Smooth muscle cell (in vitro differentiated cells): ENCODE measurements at regions not wholly inside any gene's neighbourhood (a gene's known extent, or its start where the extent isn't known, plus 50 kb on each side); places are given as distances from the start of the nearest gene placed in this dataset.

Experiments used
- DNase-seq: peaks from one replicate; lab custom pipeline; 2025; ENCODE audit not compliant: unreplicated experiment; lab: John Stamatoyannopoulos, UW
- H2AFZ ChIP-seq: fragments of 200-600 bp; sonication (generic); 2 replicates; pipeline ENCODE4 v1.6.0; 2016; ENCODE audit warnings: antibody characterized with exemption, low read depth, mild to moderate bottlenecking
- H3F3A ChIP-seq: fragments of 200-600 bp; sonication (generic); 2 replicates; pipeline ENCODE4 v1.6.0; 2017; ENCODE audit warnings: antibody characterized with exemption, low read depth
- H3K27ac ChIP-seq: fragments of 200-600 bp; sonication (generic); 2 replicates; pipeline ENCODE4 v1.5.1; 2016; ENCODE audit warnings: low read depth, mild to moderate bottlenecking
- H3K27me3 ChIP-seq: fragments of 200-600 bp; sonication (generic); 2 replicates; pipeline ENCODE4 v1.6.1; 2016; ENCODE audit warnings: low read depth, mild to moderate bottlenecking
- H3K36me3 ChIP-seq: fragments of 200-600 bp; sonication (generic); 2 replicates; pipeline ENCODE4 v1.5.1; 2016; ENCODE audit warnings: low read depth
- H3K4me1 ChIP-seq: fragments of 200-600 bp; sonication (generic); 2 replicates; pipeline ENCODE4 v1.5.1; 2016; ENCODE audit warnings: low read depth
- H3K4me2 ChIP-seq: fragments of 200-600 bp; sonication (generic); 2 replicates; pipeline ENCODE4 v1.6.0; 2016; ENCODE audit warnings: mild to moderate bottlenecking
- H3K4me3 ChIP-seq: fragments of 200-600 bp; sonication (generic); 2 replicates; pipeline ENCODE4 v1.5.1; 2016; ENCODE audit warnings: mild to moderate bottlenecking
- H3K79me2 ChIP-seq: fragments of 200-600 bp; sonication (generic); 2 replicates; pipeline ENCODE4 v1.6.0; 2016; ENCODE audit warnings: low read depth, mild to moderate bottlenecking
- H3K9ac ChIP-seq: fragments of 200-600 bp; sonication (generic); 2 replicates; pipeline ENCODE4 v1.6.0; 2016; ENCODE audit warnings: low read depth
- H3K9me3 ChIP-seq: fragments of 200-600 bp; sonication (generic); replicated peaks from 2 replicates; pipeline ENCODE4 v1.5.1; 2016; ENCODE audit warnings: low read depth
- H4K20me1 ChIP-seq: fragments of 200-600 bp; sonication (generic); 2 replicates; pipeline ENCODE4 v1.6.0; 2016; ENCODE audit warnings: low read depth
- CTCF ChIP-seq: fragments of 200-600 bp; sonication (generic); IDR thresholded peaks from 2 replicates; pipeline ENCODE4 v1.5.1; 2017; ENCODE audit warnings: borderline replicate concordance, mild to moderate bottlenecking, antibody characterized with exemption; ENCODE audit not compliant: insufficient read depth, poor library complexity, severe bottlenecking
- WGBS: methylation state at CpG from one replicate; pipeline ENCODE4 v1.1.7; 2016; ENCODE audit warnings: low lambda C conversion rate; 5-methylcytosine and 5-hydroxymethylcytosine counted together

DNA sequence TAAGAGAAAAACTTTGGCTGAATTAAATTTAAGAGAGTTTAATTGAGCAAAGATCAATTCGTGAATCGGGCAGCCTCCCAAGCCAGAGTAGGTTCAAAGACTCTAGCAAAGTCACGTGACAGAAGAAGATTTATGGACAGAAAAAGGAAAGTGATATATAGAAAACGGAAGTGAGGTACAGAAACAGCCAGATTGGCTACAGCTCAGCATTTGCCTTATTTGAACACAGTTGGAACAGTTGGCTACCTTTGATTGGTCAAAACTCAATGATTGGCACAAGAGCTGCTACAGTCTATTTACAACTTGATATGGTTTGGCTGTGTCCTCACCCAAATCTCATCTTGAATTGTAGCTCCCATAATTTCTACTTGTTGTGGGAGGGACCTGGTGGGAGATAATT is 102.6 kb downstream of the PLG start:
- H3K4me3 ChIP-seq: no peak overlapping the region
- H4K20me1 ChIP-seq: no peaks in the 10 kb centered on the region
- no peaks in the 10 kb centered on the region for H3K79me2 ChIP-seq
- H3K27ac ChIP-seq: no peak overlapping the region
- no peak overlapping the region for H2AFZ ChIP-seq
- TF ChIP-seq CTCF: no peak
- no peaks in the 10 kb centered on the region for H3K4me1 ChIP-seq
- WGBS: 80% methylated on average over 4 of the region's 4 CpGs
- no peak overlapping the region for H3K4me2 ChIP-seq
- no peak overlapping the region for H3K9ac ChIP-seq
- H3K36me3 ChIP-seq: no peaks in the 10 kb centered on the region
- DNase-seq: no peak
- no peaks in the 10 kb centered on the region for H3K9me3 ChIP-seq
- H3K27me3 ChIP-seq: no peaks in the 10 kb centered on the region
- no peaks in the 10 kb centered on the region for H3F3A ChIP-seq

DNA sequence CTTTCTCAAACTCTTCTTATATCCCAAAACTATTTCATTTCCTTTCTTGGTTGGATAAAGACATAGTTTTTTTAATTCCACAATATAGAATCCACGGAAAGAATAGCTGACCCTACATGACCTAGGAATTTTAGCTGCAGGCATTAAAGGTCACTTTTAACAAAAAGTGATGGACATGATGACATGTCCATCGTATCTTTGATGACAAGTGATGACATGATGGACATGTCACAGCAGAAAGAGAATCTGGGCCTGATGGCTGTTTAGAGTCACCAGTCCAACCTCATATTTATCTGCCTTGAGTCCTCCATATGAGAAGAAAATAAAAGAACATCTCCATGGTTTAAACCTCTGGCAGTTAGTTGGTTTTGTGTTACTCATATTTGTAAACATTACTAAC is 106.2 kb downstream of the PLG start:
- no peak for TF ChIP-seq CTCF
- Histone ChIP-seq H3K9me3 (no peaks in the 10 kb centered on the region), H2AFZ (no peak overlapping the region), H3K4me3 (no peak overlapping the region), H3K4me1 (no peaks in the 10 kb centered on the region), H3K79me2 (no peaks in the 10 kb centered on the region), H3K4me2 (no peak overlapping the region), H4K20me1 (no peaks in the 10 kb centered on the region), H3K27ac (no peak overlapping the region), H3F3A (no peaks in the 10 kb centered on the region), H3K9ac (no peak overlapping the region), H3K36me3 (no peaks in the 10 kb centered on the region), H3K27me3 (no peaks in the 10 kb centered on the region)
- WGBS: 72% methylated on average over 2 of the region's 2 CpGs
- no peak for DNase-seq

DNA sequence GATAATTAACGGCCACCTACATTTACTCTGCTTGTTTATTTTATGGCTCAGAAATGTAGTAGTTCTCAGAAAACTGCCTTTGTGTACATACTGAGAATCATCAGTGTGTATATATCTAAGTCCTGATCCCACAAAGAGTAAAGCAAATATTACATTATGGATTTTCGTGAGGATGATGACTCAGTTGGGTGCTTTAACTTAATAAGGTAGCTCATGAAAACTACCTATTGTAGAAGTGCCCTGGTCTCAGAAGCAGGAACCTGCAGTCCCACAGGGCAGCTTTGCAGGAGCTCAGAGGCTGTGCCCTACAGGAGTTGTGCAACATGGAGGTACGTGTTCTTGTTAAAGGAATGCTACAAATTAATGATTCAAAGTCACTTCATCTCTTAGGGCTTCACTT is 108.2 kb downstream of the PLG start:
- Histone ChIP-seq H3K27me3 (no peaks in the 10 kb centered on the region), H3K79me2 (no peaks in the 10 kb centered on the region), H3K36me3 (no peaks in the 10 kb centered on the region), H3K9ac (no peak overlapping the region), H3K27ac (no peak overlapping the region), H3F3A (no peaks in the 10 kb centered on the region), H3K4me2 (no peak overlapping the region), H3K4me1 (no peaks in the 10 kb centered on the region), H2AFZ (no peak overlapping the region), H4K20me1 (no peaks in the 10 kb centered on the region), H3K9me3 (no peaks in the 10 kb centered on the region), H3K4me3 (no peak overlapping the region)
- TF ChIP-seq CTCF: no peak
- DNase-seq: no peak
- 76% methylated on average over 3 of the region's 3 CpGs for WGBS

- no peaks in the 10 kb centered on the region for H3K27me3 ChIP-seq
- TF ChIP-seq CTCF: no peak
- no peak overlapping the region for H2AFZ ChIP-seq
- WGBS: 96% methylated on average over 2 of the region's 2 CpGs
- DNase-seq: no peak
- no peak overlapping the region for H3K9ac ChIP-seq
- no peak overlapping the region for H3K4me2 ChIP-seq
- no peaks in the 10 kb centered on the region for H4K20me1 ChIP-seq
- no peaks in the 10 kb centered on the region for H3K36me3 ChIP-seq
- H3K4me3 ChIP-seq: no peak overlapping the region
- no peaks in the 10 kb centered on the region for H3K4me1 ChIP-seq
- H3K27ac ChIP-seq: no peak overlapping the region
- H3F3A ChIP-seq: no peaks in the 10 kb centered on the region
- no peaks in the 10 kb centered on the region for H3K79me2 ChIP-seq
- no peaks in the 10 kb centered on the region for H3K9me3 ChIP-seq
These were observed 110.1 kb downstream of the PLG start for GRCh38 chr6:160812097-160812496.
